ENCODE measurements at regions not wholly inside any gene's neighbourhood (a gene's known extent, or its start where the extent isn't known, plus 50 kb on each side); places are given as distances from the start of the nearest gene placed in this dataset.

GRCh38 chr22:48941903-48942575, 885.6 kb downstream of the BRD1 start:
- no peak for DNase-seq

- no peak for DNase-seq
Observed at GRCh38 chr22:48941033-48941902, 886.4 kb downstream of the BRD1 start.

DNA sequence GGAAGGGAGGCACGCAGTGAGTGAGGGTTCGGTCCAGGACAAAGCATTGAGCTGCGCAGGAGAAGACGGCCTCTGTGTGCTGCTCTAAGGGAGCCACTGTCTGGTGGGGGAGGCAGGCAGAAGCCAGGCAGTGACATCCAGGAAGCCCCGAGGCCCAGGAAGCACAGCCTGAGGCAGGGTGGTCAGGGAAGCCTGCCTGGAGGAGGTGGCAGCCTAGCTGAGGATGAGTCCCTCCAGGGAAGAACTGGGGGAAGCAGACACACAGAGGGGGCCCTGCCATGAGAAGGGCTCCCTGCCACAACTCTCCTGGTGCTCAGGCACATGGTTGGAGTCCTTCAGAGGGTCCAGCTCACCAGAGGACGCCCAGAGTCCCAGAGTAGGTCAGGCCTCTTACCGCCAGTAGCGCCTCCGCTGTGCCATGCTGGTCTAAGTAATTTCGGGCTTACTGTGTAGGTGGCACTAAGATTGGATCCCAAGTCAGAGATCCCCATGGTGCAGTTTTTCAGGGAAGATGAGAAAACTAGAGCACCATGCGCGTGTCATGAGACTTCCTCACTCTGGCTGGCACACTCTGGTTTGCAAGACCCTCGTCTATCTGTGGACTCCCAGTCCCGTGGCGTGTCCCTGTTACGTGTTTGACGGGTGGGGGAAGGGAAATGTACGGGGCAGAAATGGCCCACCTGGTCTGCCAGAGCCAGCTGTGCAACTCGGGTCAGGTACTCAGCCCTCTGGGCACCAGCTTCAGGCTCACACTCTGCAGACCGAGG, 887.2 kb downstream of the BRD1 start:
- no peak for DNase-seq

GRCh38 chr22:48939441-48940265, 888.0 kb downstream of the BRD1 start:
- no peak for DNase-seq

- no peak for DNase-seq
Observed at GRCh38 chr22:48938741-48939140, 888.9 kb downstream of the BRD1 start.

GRCh38 chr22:48937032-48937639, 890.5 kb downstream of the BRD1 start:
- no peak for DNase-seq

- no peak for DNase-seq
Observed at GRCh38 chr22:48936391-48936790, 891.3 kb downstream of the BRD1 start.

- DNase-seq: no peak
Observed at GRCh38 chr22:48934446-48934845, 893.2 kb downstream of the BRD1 start.

- DNase-seq: no peak
Observed at GRCh38 chr22:48931452-48931851, 896.2 kb downstream of the BRD1 start.

DNA sequence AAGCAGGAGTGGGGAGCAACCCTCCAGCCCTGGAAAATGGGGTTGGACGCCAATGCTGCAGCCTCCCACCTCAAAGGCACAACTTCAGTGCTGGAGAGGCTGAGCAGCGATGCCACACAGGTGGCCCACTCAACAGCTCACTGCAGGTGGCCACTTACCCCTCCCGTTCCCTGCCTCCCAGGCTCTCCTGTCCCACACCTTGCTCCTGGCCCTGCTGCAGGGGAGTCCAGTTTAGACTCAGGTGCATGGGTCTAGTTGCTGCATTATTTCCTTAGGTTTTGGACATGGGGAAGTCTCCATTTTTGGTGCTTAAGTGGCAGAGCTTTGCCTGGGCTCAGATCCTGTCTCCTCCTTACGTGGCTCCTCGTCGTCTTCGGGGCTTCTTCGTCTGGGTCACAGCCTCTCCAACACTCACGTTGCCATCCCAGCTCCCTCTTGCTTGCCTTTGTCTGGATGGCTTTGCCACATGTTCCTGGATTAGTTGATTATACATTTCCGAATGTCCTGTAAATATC, 898.3 kb downstream of the BRD1 start:
- no peak for DNase-seq

DNA sequence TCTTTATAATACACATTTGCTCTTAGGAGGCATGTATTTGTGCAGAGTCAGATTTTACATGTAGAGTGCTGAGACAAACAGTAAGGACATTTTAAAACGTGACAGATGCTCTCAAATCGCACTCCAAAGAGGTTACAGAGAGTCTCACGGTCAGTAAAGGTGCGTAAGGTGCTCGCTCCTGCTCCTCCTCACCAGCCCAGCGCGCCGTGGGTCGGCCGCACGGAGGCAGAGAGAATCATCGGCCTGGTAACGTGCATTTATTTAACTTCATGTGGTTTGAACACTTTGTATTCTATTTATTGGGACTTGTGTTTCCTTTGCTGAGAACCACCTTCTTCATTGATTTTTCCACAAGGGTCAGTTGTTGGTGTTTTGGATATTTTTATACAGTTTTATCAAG, 900.1 kb downstream of the BRD1 start:
- no peak for DNase-seq

- DNase-seq: no peak
Observed at GRCh38 chr22:48926643-48927042, 901.0 kb downstream of the BRD1 start.

GRCh38 chr22:48926136-48926535, 901.5 kb downstream of the BRD1 start:
- DNase-seq: no peak

GRCh38 chr22:48925450-48925849, 902.2 kb downstream of the BRD1 start:
- DNase-seq: no peak

- DNase-seq: peak in 1 of 56 donors; percentile 44
Observed at GRCh38 chr22:48923996-48924395, 903.7 kb downstream of the BRD1 start.

DNA sequence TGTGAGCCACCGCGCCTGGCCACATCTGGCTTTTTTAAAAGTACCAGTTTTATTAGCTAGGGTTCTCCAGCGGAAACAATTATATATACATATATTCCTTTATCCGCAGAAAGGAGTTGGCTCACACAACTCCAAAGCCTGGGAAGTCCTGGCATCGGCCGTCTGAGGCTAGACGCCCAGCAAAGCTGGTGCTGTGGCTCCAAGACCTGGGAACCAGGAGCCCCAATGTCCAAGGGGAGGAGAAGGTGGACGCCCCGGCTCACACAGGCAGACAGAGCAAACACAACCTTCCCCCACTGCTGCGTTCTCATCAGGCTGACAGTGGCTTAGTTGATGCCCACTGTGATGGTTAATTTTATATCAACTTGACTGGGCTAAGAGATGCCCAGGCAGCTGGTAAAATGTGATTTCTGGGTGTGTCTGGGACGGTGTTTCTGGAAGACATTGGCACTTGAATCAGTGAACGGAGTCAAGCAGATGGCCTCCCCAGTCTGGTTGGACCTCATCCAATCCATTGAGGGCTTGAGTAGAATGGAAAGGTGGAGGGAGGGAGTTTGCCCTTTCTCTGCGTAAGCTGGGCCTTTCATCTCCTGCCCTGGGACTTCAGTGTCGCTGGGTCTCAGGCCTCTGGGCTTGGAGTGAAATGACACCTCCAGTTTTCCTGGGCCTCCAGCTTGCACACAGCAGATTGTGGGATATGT, 904.4 kb downstream of the BRD1 start:
- no peak for DNase-seq

DNA sequence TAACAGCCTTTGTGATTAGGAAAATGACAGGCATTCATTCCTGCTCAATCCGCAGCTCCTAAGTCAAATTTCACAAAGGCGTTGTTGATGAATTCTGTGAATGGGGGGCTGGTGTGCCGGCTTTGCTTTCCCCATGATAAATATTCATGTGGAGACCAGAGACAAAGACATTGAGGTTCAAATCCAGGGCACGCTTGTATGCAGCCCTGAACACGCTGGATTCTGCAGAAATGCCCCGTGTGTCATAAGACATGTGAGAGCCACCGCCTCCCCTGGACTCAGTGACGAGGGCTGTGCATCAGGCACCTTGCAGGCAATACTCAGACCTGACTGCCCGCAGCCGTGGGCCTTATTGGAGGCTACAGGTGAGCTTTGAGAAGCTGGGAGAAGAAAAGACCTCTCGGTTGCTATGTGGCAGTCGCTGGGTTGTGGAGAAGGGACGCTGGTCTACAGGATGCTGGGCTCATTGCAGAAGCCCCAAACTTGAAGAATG, 906.2 kb downstream of the BRD1 start:
- DNase-seq: peak in 49 of 56 donors; percentile 21 to 90 (median 65)

DNA sequence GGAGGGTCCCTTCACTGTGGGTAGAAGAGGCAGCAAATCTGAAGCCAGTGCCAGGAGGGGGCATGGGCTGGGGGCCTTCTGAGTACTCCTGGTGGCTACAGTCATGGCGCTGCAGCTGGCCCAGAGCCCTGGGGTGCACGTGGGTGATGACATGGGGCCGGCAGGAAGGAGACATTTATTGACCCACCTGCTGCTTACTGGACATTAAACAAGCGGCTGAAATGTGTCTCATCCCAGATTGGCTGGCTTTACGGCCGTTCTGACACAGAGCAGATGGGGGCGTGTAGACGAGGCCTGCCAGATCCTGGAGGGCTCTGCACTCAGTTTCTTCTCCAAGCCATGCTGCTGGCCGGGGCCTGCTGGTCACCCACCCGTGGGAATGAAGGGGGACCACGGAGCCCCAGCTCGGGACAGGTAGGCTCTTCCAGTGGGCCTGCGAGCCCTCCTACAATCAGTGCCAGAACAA, 906.9 kb downstream of the BRD1 start:
- peak in 22 of 56 donors; percentile 22 to 78 (median 61) for DNase-seq

DNA sequence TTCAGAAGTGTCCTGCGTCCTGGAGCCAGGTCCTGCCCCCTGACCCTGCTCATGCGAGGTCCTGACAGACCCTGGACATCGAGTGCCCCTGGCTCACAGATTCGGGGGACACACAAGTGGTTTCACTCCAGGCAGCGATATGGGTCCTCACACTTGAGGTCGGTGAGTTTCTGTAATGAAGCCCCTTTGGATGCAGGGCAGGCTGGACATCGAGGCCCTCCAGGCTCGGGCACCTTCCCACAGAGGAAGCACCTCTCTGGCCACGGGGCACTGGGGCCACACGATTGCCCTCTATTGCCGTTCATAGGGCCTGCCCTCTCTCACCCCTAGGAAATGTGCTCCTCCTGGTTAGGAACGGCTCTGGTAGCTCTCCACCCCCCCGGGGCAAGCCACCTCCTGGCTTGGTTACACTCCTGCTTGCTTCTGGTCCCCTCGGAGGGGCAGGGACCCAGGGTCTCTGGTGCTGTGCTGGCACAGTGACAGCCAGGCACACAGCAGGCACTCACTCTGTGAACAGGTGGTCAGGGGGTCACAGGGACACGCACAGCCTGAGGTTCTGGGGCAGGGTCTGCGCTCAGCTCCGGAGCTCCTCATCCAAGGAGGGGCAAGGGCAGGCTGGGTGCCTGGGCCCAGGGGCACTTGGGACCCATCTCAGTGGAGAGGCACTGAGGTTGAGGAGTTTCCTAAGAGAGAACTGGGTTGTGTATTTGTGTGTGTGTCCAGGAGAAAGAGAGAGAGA, 907.7 kb downstream of the BRD1 start:
- no peak for DNase-seq

All from amygdala (tissue), 56 donors.